ENCODE measurements at regions not wholly inside any gene's neighbourhood (a gene's known extent, or its start where the extent isn't known, plus 50 kb on each side); places are given as distances from the start of the nearest gene placed in this dataset.

DNA sequence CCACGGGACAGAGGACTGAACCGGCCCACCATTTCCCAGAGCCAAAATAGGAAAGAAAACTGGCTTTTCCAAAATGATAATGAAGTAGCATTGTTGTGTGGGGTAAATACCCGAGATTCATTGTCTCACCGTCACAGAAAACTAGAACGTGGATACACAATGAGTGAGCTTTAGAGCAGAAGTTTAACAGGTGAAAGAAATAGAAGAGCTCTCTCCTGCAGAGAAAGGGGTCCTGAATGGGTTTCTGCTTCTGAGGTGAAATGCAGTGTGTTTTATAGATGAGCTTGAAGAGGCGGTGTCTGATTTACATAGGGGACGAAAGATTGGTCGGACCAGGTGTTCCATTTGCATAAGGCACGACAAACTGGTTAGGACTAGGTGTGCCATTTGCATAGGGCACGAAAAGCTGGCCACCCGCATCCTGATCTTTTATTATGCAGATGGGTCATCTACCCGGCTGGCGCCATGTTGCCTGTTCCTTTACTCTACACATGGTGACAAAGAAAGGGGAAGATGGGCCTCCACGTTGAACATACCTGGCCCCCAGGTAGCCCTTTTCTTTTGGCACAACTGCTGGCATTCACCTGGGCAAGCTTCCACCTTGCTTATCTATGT is 118.1 kb downstream of the ATXN3L start:
- POLR2A ChIA-PET (ENCODE audit: unreplicated experiment), result no interaction called here

More for the DNA sequence above, 118.1 kb downstream of the ATXN3L start:
- H3K4me1 ChIP-seq (ENCODE audit: control insufficient read depth, insufficient read depth, low read length), result no peaks in the 10 kb centered on the region
- H4K20me1 ChIP-seq (ENCODE audit: insufficient read depth, low read length), result no peaks in the 10 kb centered on the region
- no peaks in the 10 kb centered on the region for H3K36me3 ChIP-seq (ENCODE audit: control insufficient read depth, insufficient read depth, low read length)
- no peak overlapping the region for H2BK20ac ChIP-seq (ENCODE audit: low read depth, low read length)
- H2AK9ac ChIP-seq (replicated peaks; ENCODE audit: low read depth, low read length, poor library complexity), result no peak overlapping the region
- H4K8ac ChIP-seq (ENCODE audit: low read depth in 2 of 2, low read length in 2 of 2), result no peak overlapping the region
- H2BK120ac ChIP-seq (ENCODE audit: low read depth, low read length), result no peak overlapping the region
- in situ Hi-C loops (cut with MboI; ENCODE audit: low sequenced_read_pairs) (no loop called here), dilution Hi-C loops (cut with HindIII; ENCODE audit: low sequenced_read_pairs, unreplicated experiment) (no loop called here), intact Hi-C loops (cut with micrococcal nuclease) (no loop called here)
- TF ChIP-seq, protein P1, sequence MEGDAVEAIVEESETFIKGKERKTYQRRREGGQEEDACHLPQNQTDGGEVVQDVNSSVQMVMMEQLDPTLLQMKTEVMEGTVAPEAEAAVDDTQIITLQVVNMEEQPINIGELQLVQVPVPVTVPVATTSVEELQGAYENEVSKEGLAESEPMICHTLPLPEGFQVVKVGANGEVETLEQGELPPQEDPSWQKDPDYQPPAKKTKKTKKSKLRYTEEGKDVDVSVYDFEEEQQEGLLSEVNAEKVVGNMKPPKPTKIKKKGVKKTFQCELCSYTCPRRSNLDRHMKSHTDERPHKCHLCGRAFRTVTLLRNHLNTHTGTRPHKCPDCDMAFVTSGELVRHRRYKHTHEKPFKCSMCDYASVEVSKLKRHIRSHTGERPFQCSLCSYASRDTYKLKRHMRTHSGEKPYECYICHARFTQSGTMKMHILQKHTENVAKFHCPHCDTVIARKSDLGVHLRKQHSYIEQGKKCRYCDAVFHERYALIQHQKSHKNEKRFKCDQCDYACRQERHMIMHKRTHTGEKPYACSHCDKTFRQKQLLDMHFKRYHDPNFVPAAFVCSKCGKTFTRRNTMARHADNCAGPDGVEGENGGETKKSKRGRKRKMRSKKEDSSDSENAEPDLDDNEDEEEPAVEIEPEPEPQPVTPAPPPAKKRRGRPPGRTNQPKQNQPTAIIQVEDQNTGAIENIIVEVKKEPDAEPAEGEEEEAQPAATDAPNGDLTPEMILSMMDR (conservative IDR thresholded peaks at IDR 0.05; ENCODE audit: low read depth, low read length), result no peak
- TF ChIP-seq RFX5 (IDR thresholded peaks at IDR 0.05; ENCODE audit: low read depth, low read length) (no peak), CEBPB (IDR thresholded peaks at IDR 0.05; ENCODE audit: low read depth, low read length) (no peak), RAD21 (IDR thresholded peaks at IDR 0.05; ENCODE audit: low read length) (no peak), CHD1 (IDR thresholded peaks at IDR 0.05; ENCODE audit: low read depth, low read length) (no peak), NFE2L2 (IDR thresholded peaks at IDR 0.05; ENCODE audit: low read depth, low read length) (no peak), MAZ (IDR thresholded peaks at IDR 0.05; ENCODE audit: borderline replicate concordance, low read depth, low read length) (no peak), RCOR1 (IDR thresholded peaks at IDR 0.05; ENCODE audit: insufficient replicate concordance, low read length) (no peak), MXI1 (IDR thresholded peaks at IDR 0.05; ENCODE audit: borderline replicate concordance, low read depth, low read length) (no peak), MAFK (IDR thresholded peaks at IDR 0.05; ENCODE audit: low read depth, low read length) (no peak), SMC3 (IDR thresholded peaks at IDR 0.05; ENCODE audit: low read depth, low read length) (no peak), POLR2A (IDR thresholded peaks at IDR 0.05; ENCODE audit: low read depth, low read length) (no peak), BHLHE40 (IDR thresholded peaks at IDR 0.05; ENCODE audit: low read depth, low read length) (no peak), FOS (IDR thresholded peaks at IDR 0.05; ENCODE audit: low read depth, low read length) (no peak)
- TF ChIP-seq, protein P2, sequence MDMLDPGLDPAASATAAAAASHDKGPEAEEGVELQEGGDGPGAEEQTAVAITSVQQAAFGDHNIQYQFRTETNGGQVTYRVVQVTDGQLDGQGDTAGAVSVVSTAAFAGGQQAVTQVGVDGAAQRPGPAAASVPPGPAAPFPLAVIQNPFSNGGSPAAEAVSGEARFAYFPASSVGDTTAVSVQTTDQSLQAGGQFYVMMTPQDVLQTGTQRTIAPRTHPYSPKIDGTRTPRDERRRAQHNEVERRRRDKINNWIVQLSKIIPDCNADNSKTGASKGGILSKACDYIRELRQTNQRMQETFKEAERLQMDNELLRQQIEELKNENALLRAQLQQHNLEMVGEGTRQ (IDR thresholded peaks at IDR 0.05; ENCODE audit: low read depth, low read length), result no peak
- TF ChIP-seq, protein P3, sequence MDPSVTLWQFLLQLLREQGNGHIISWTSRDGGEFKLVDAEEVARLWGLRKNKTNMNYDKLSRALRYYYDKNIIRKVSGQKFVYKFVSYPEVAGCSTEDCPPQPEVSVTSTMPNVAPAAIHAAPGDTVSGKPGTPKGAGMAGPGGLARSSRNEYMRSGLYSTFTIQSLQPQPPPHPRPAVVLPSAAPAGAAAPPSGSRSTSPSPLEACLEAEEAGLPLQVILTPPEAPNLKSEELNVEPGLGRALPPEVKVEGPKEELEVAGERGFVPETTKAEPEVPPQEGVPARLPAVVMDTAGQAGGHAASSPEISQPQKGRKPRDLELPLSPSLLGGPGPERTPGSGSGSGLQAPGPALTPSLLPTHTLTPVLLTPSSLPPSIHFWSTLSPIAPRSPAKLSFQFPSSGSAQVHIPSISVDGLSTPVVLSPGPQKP (IDR thresholded peaks at IDR 0.05; ENCODE audit: borderline replicate concordance, low read depth, low read length), result no peak
- H2AFZ ChIP-seq (replicated peaks; ENCODE audit: low read length, poor library complexity), result no peak overlapping the region
- no peak overlapping the region for H3K9ac ChIP-seq (ENCODE audit: low read depth, low read length)
- no peak overlapping the region for H3K4me2 ChIP-seq (ENCODE audit: low read depth, low read length)
- no peak overlapping the region for H3K18ac ChIP-seq (ENCODE audit: low read depth, low read length)
- H4K91ac ChIP-seq (ENCODE audit: insufficient read depth, low read depth, low read length), result no peak overlapping the region
- no peak overlapping the region for H3K56ac ChIP-seq (ENCODE audit: extremely low read depth, insufficient read depth, low read length)
- H3K27me3 ChIP-seq (ENCODE audit: control insufficient read depth, insufficient read depth, low read length), result peaks cover 2% of the 10 kb centered on the region
- H3K14ac ChIP-seq (replicated peaks; ENCODE audit: low read depth, low read length), result no peak overlapping the region
- H2BK5ac ChIP-seq (ENCODE audit: low read depth, low read length, poor library complexity, severe bottlenecking), result no peak overlapping the region
- no peak overlapping the region for H2AK5ac ChIP-seq (ENCODE audit: low read depth, low read length)
- H3K9me3 ChIP-seq (ENCODE audit: control insufficient read depth, insufficient read depth, low read length), result no peaks in the 10 kb centered on the region
- ATAC-seq (ENCODE audit: low read depth) (no peak), DNase-seq (no peak)
- H2BK15ac ChIP-seq (ENCODE audit: low read depth, low read length), result no peak overlapping the region
- H3K23ac ChIP-seq (ENCODE audit: low read depth, low read length), result no peak overlapping the region
- 96% methylated on average over 3 of the region's 14 CpGs; no CpG with 5 or more reads in 1 of the 2 experiments for WGBS, 2 experiments (ENCODE audit: extremely low coverage in 2 of 2, insufficient read length in 1 of 2)
- BruUV-seq (replicated peaks), result no TSS peak
- no peaks in the 10 kb centered on the region for H3K9me1 ChIP-seq (ENCODE audit: insufficient read depth, low read length)
- no peak overlapping the region for H3K4ac ChIP-seq (ENCODE audit: low read depth, low read length)
- H3K4me3 ChIP-seq (ENCODE audit: insufficient read depth, low read depth, low read length), result no peak overlapping the region
- no peaks in the 10 kb centered on the region for H3K79me1 ChIP-seq (ENCODE audit: low read depth in 1 of 2, low read length in 2 of 2)
- no peak overlapping the region for H3K27ac ChIP-seq (ENCODE audit: insufficient read depth, low read length)
- H4K5ac ChIP-seq (ENCODE audit: low read depth, low read length), result no peak overlapping the region
- CTCF ChIA-PET, result no interaction called here
